ENCODE measurements at regions not wholly inside any gene's neighbourhood (a gene's known extent, or its start where the extent isn't known, plus 50 kb on each side); places are given as distances from the start of the nearest gene placed in this dataset.

- ChIA-PET POLR2A (interaction anchor here (1.2 kb wide), 1 partner anchor 13 kb away, joined by 3 read pairs; no protein-coding TSS in a partner anchor), CTCF (no interaction called here)
- Mint-ChIP-seq H3K9me3 (ENCODE audit: unreplicated experiment) (no peaks in the 10 kb centered on the region), H3K4me1 (ENCODE audit: insufficient read depth, unreplicated experiment) (peaks cover 18% of the 10 kb centered on the region), H3K36me3 (ENCODE audit: insufficient read depth, unreplicated experiment) (no peaks in the 10 kb centered on the region), H3K4me3 (ENCODE audit: unreplicated experiment) (no peak overlapping the region), H3K27ac (ENCODE audit: low read depth, unreplicated experiment) (no peak overlapping the region), H3K27me3 (ENCODE audit: insufficient read depth, unreplicated experiment) (no peaks in the 10 kb centered on the region)
- TF ChIP-seq, protein P1, sequence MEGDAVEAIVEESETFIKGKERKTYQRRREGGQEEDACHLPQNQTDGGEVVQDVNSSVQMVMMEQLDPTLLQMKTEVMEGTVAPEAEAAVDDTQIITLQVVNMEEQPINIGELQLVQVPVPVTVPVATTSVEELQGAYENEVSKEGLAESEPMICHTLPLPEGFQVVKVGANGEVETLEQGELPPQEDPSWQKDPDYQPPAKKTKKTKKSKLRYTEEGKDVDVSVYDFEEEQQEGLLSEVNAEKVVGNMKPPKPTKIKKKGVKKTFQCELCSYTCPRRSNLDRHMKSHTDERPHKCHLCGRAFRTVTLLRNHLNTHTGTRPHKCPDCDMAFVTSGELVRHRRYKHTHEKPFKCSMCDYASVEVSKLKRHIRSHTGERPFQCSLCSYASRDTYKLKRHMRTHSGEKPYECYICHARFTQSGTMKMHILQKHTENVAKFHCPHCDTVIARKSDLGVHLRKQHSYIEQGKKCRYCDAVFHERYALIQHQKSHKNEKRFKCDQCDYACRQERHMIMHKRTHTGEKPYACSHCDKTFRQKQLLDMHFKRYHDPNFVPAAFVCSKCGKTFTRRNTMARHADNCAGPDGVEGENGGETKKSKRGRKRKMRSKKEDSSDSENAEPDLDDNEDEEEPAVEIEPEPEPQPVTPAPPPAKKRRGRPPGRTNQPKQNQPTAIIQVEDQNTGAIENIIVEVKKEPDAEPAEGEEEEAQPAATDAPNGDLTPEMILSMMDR (IDR thresholded peaks at IDR 0.05; ENCODE audit: unreplicated experiment), result no peak
- intact Hi-C loops (cut with micrococcal nuclease), result no loop called here
- DNase-seq (ENCODE audit: unreplicated experiment), result peak; percentile 14
- no TSS peak for BruUV-seq (replicated peaks)
Measured at GRCh38 chr18:22253156-22253555, 83.8 kb downstream of the GATA6 start.

All from MCF 10A (cell line).